ENCODE measurements at regions not wholly inside any gene's neighbourhood (a gene's known extent, or its start where the extent isn't known, plus 50 kb on each side); places are given as distances from the start of the nearest gene placed in this dataset.

DNA sequence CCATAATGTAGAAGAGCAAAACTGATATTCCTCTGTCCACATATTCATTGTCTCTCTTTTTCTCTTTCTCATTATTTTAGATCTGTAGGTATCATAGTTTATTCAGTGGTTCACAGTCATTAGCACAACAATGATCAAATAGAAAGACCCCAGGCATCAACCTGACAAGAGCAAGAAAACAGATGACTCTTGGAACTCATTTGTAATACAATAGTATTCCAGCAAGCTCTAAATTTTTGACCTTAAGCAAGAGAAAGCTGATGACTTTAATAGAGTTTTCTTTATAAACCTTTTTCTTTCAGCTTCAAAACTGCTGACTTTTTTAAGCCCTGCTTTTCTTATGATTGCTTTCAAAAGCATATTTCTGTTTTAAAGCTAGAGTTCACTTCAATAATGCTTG lies 507.5 kb upstream of the SORCS1 start:
- Histone ChIP-seq H3F3A (ENCODE audit: insufficient read depth, low read length, poor library complexity, severe bottlenecking) (no peaks in the 10 kb centered on the region), H2AFZ (ENCODE audit: low read depth, low read length) (no peak overlapping the region), H3K79me2 (replicated peaks; ENCODE audit: insufficient read depth, low read length) (no peaks in the 10 kb centered on the region), H3K27ac (ENCODE audit: low read length) (no peak overlapping the region), H3K9me3 (ENCODE audit: low read length) (no peaks in the 10 kb centered on the region), H3K36me3 (ENCODE audit: insufficient read depth, low read length) (no peaks in the 10 kb centered on the region), H3K27me3 (ENCODE audit: insufficient read depth, low read depth, low read length) (no peaks in the 10 kb centered on the region), H3K4me3 (ENCODE audit: low read length) (no peak overlapping the region), H3K4me2 (ENCODE audit: low read length) (no peak overlapping the region), H3K9me2 (ENCODE audit: insufficient read depth, low read length) (no peaks in the 10 kb centered on the region), H3K9ac (ENCODE audit: low read length) (no peak overlapping the region), H4K20me1 (ENCODE audit: insufficient read depth) (no peaks in the 10 kb centered on the region)
- TF ChIP-seq EP300 (conservative IDR thresholded peaks at IDR 0.05; ENCODE audit: poor library complexity, severe bottlenecking) (no peak), POLR2AphosphoS5 (IDR thresholded peaks at IDR 0.05) (no peak), MXI1 (conservative IDR thresholded peaks at IDR 0.05; ENCODE audit: poor library complexity, severe bottlenecking) (no peak), REST (IDR thresholded peaks at IDR 0.05; ENCODE audit: borderline replicate concordance) (no peak), RAD21 (conservative IDR thresholded peaks at IDR 0.05) (no peak), TAF1 (IDR thresholded peaks at IDR 0.05; ENCODE audit: low read depth) (no peak), EZH2 (IDR thresholded peaks at IDR 0.05; ENCODE audit: borderline replicate concordance, insufficient read depth, low read length, poor library complexity, severe bottlenecking) (no peak), SMC3 (conservative IDR thresholded peaks at IDR 0.05; ENCODE audit: poor library complexity) (no peak), CTCF (IDR thresholded peaks at IDR 0.05; ENCODE audit: poor library complexity, severe bottlenecking) (no peak)

DNA sequence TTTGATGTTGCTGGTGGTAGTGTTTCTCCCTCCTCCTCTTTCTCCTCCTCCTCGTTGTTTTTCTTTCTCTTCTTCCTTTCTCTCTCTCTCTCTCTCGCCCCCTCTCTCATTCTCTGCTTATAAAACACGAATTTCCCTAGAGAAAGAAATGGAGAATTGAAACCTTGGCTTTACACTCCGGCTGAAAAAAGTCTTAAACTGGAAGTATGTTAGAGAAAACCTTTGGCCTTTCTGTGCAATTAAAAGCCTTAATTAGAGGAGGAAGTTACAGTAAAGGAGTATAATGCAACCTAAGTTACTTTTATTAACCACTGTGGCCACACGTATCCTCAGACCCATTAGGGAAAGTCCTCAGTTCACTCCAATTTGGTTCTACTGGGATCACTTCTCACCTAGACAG lies 501.7 kb upstream of the SORCS1 start:
- H3K4me3 ChIP-seq (ENCODE audit: low read length) = no peak overlapping the region
- no peaks in the 10 kb centered on the region for H3K79me2 ChIP-seq (replicated peaks; ENCODE audit: insufficient read depth, low read length)
- no peak overlapping the region for H3K27ac ChIP-seq (ENCODE audit: low read length)
- no peak overlapping the region for H3K4me2 ChIP-seq (ENCODE audit: low read length)
- no peaks in the 10 kb centered on the region for H4K20me1 ChIP-seq (ENCODE audit: insufficient read depth)
- no peaks in the 10 kb centered on the region for H3F3A ChIP-seq (ENCODE audit: insufficient read depth, low read length, poor library complexity, severe bottlenecking)
- no peak overlapping the region for H3K9ac ChIP-seq (ENCODE audit: low read length)
- no peaks in the 10 kb centered on the region for H3K9me3 ChIP-seq (ENCODE audit: low read length)
- no peaks in the 10 kb centered on the region for H3K36me3 ChIP-seq (ENCODE audit: insufficient read depth, low read length)
- TF ChIP-seq SMC3 (conservative IDR thresholded peaks at IDR 0.05; ENCODE audit: poor library complexity) (no peak), MXI1 (conservative IDR thresholded peaks at IDR 0.05; ENCODE audit: poor library complexity, severe bottlenecking) (no peak), POLR2AphosphoS5 (IDR thresholded peaks at IDR 0.05) (no peak), EP300 (conservative IDR thresholded peaks at IDR 0.05; ENCODE audit: poor library complexity, severe bottlenecking) (no peak), CTCF (IDR thresholded peaks at IDR 0.05; ENCODE audit: poor library complexity, severe bottlenecking) (no peak), REST (IDR thresholded peaks at IDR 0.05; ENCODE audit: borderline replicate concordance) (no peak), TAF1 (IDR thresholded peaks at IDR 0.05; ENCODE audit: low read depth) (no peak), RAD21 (conservative IDR thresholded peaks at IDR 0.05) (no peak), EZH2 (IDR thresholded peaks at IDR 0.05; ENCODE audit: borderline replicate concordance, insufficient read depth, low read length, poor library complexity, severe bottlenecking) (no peak)
- H3K9me2 ChIP-seq (ENCODE audit: insufficient read depth, low read length) = no peaks in the 10 kb centered on the region
- H3K27me3 ChIP-seq (ENCODE audit: insufficient read depth, low read depth, low read length) = no peaks in the 10 kb centered on the region
- no peak overlapping the region for H2AFZ ChIP-seq (ENCODE audit: low read depth, low read length)
